H9 (cell line): ENCODE measurements at regions not wholly inside any gene's neighbourhood (a gene's known extent, or its start where the extent isn't known, plus 50 kb on each side); places are given as distances from the start of the nearest gene placed in this dataset.

Experiments used
- DNase-seq: peaks from one replicate; pipeline ENCODE4 v3.0.0-alpha.2; 2017
- H2AFZ ChIP-seq: one replicate; pipeline ENCODE4 v1.6.1; 2013; ENCODE audit warnings: mild to moderate bottlenecking, low read length, control low read depth, moderate library complexity
- H2AK5ac ChIP-seq: 2 replicates; pipeline ENCODE4 v1.6.1; 2013; ENCODE audit warnings: low read length, control low read depth, mixed read lengths; ENCODE audit not compliant: insufficient read length
- H2BK120ac ChIP-seq: one replicate; pipeline ENCODE4 v1.6.1; 2013; ENCODE audit warnings: low read depth, mild to moderate bottlenecking, low read length, control low read depth, inconsistent platforms; ENCODE audit not compliant: poor library complexity, severe bottlenecking
- H2BK12ac ChIP-seq: 2 replicates; pipeline ENCODE4 v1.6.1; 2013; ENCODE audit warnings: low read length, control low read depth, mixed read lengths, low read depth; ENCODE audit not compliant: insufficient read length
- H2BK15ac ChIP-seq: 2 replicates; pipeline ENCODE4 v1.6.1; 2013; ENCODE audit warnings: low read depth, low read length, control low read depth
- H2BK20ac ChIP-seq: one replicate; pipeline ENCODE4 v1.6.1; 2013; ENCODE audit warnings: low read depth, mild to moderate bottlenecking, low read length, control low read depth, inconsistent platforms; ENCODE audit not compliant: poor library complexity, severe bottlenecking
- H2BK5ac ChIP-seq: 2 replicates; pipeline ENCODE4 v1.6.1; 2013; ENCODE audit warnings: low read length, control low read depth, mixed read lengths; ENCODE audit not compliant: insufficient read length
- H3K14ac ChIP-seq: 2 replicates; pipeline ENCODE4 v1.6.1; 2013; ENCODE audit warnings: low read length, control low read depth; ENCODE audit not compliant: insufficient read depth
- H3K18ac ChIP-seq: 2 replicates; pipeline ENCODE4 v1.6.1; 2013; ENCODE audit warnings: low read depth, mild to moderate bottlenecking, mixed read lengths, low read length, control low read depth; ENCODE audit not compliant: insufficient read length
- H3K23ac ChIP-seq: 2 replicates; pipeline ENCODE4 v1.6.1; 2013; ENCODE audit warnings: low read length, control low read depth, mixed read lengths, low read depth; ENCODE audit not compliant: insufficient read length
- H3K23me2 ChIP-seq: 2 replicates; pipeline ENCODE4 v1.6.1; 2013; ENCODE audit warnings: low read depth, mild to moderate bottlenecking, mixed read lengths, low read length, control low read depth; ENCODE audit not compliant: insufficient read length, poor library complexity, severe bottlenecking
- H3K27ac ChIP-seq: 2 replicates; pipeline ENCODE4 v1.5.1; 2013; ENCODE audit warnings: low read length, control low read depth, mixed read lengths, low read depth; ENCODE audit not compliant: insufficient read length
- H3K27me3 ChIP-seq: 2 replicates; pipeline ENCODE4 v1.6.1; 2013; ENCODE audit warnings: low read length, control low read depth, inconsistent platforms; ENCODE audit not compliant: insufficient read depth
- H3K4ac ChIP-seq: 2 replicates; pipeline ENCODE4 v1.6.1; 2013; ENCODE audit warnings: low read depth, mild to moderate bottlenecking, control low read depth, inconsistent platforms, low read length, moderate library complexity
- H3K4me1 ChIP-seq: 2 replicates; pipeline ENCODE4 v1.6.1; 2013; ENCODE audit warnings: low read length, control low read depth, inconsistent platforms; ENCODE audit not compliant: insufficient read depth
- H3K4me2 ChIP-seq: 2 replicates; pipeline ENCODE4 v1.6.1; 2013; ENCODE audit warnings: low read length, control low read depth, mixed read lengths; ENCODE audit not compliant: insufficient read length, insufficient read depth
- H3K56ac ChIP-seq: 2 replicates; pipeline ENCODE4 v1.6.1; 2013; ENCODE audit warnings: low read depth, mild to moderate bottlenecking, mixed read lengths, low read length, control low read depth; ENCODE audit not compliant: insufficient read length
- H3K79me1 ChIP-seq: 2 replicates; pipeline ENCODE4 v1.6.1; 2013; ENCODE audit warnings: low read depth, mild to moderate bottlenecking, moderate library complexity, low read length, control low read depth, inconsistent platforms; ENCODE audit not compliant: insufficient read depth, poor library complexity, severe bottlenecking
- H3K79me2 ChIP-seq: 2 replicates; pipeline ENCODE4 v1.6.1; 2013; ENCODE audit warnings: low read length, control low read depth, inconsistent platforms; ENCODE audit not compliant: insufficient read depth
- H3K9ac ChIP-seq: 2 replicates; pipeline ENCODE4 v1.6.1; 2013; ENCODE audit warnings: low read length, control low read depth, mixed read lengths; ENCODE audit not compliant: insufficient read length; ENCODE audit errors: extremely low read depth
- H3K9me3 ChIP-seq: one replicate; pipeline ENCODE4 v1.6.1; 2013; ENCODE audit warnings: low read depth, low read length, inconsistent platforms; ENCODE audit not compliant: control insufficient read depth
- H3T11ph ChIP-seq: one replicate; pipeline ENCODE4 v1.6.1; 2013; ENCODE audit warnings: mild to moderate bottlenecking, low read length, control low read depth, inconsistent platforms
- H4K20me1 ChIP-seq: one replicate; pipeline ENCODE4 v1.6.1; 2013; ENCODE audit not compliant: control insufficient read depth, insufficient read length, insufficient read depth
- H4K5ac ChIP-seq: 2 replicates; pipeline ENCODE4 v1.6.1; 2013; ENCODE audit warnings: low read depth, mild to moderate bottlenecking, mixed read lengths, low read length, control low read depth; ENCODE audit not compliant: insufficient read length
- H4K8ac ChIP-seq: replicated peaks from 2 replicates; pipeline ENCODE4 v1.6.1; 2013; ENCODE audit warnings: low read length, control low read depth, mixed read lengths, low read depth; ENCODE audit not compliant: insufficient read length
- H4K91ac ChIP-seq: 2 replicates; pipeline ENCODE4 v1.6.1; 2013; ENCODE audit warnings: low read depth, mild to moderate bottlenecking, moderate library complexity, mixed read lengths, low read length, control low read depth; ENCODE audit not compliant: insufficient read length
- H3K27ac Mint-ChIP-seq, 3 experiments: 2 replicates in 2 of 3; 3 replicates in 1 of 3; pipeline ENCODE4 v1.8.0; 2020 to 2021; ENCODE audit warnings: mixed read lengths in 3 of 3, mild to moderate bottlenecking in 1 of 3, moderate library complexity in 1 of 3
- H3K27me3 Mint-ChIP-seq: 2 replicates; pipeline ENCODE4 v1.8.0; 2021; ENCODE audit warnings: low read depth, mild to moderate bottlenecking, moderate library complexity, mixed read lengths
- H3K36me3 Mint-ChIP-seq, 3 experiments: 2 replicates in 2 of 3; 3 replicates in 1 of 3; pipeline ENCODE4 v1.8.0; 2020 to 2021; ENCODE audit warnings: low read depth in 3 of 3, mixed read lengths in 3 of 3; ENCODE audit not compliant: insufficient read depth in 1 of 3
- H3K4me1 Mint-ChIP-seq, 2 experiments: 2 replicates each; pipeline ENCODE4 v1.8.0; 2020; ENCODE audit warnings: mixed read lengths in 2 of 2
- H3K4me3 Mint-ChIP-seq, 2 experiments: 2 replicates in 1 of 2; 3 replicates in 1 of 2; pipeline ENCODE4 v1.8.0; 2020 to 2021; ENCODE audit warnings: mild to moderate bottlenecking in 2 of 2, mixed read lengths in 2 of 2, moderate library complexity in 1 of 2
- H3K9me3 Mint-ChIP-seq, 2 experiments: 2 replicates in 1 of 2; 3 replicates in 1 of 2; pipeline ENCODE4 v1.8.0; 2020; ENCODE audit warnings: mild to moderate bottlenecking in 2 of 2, mixed read lengths in 2 of 2, moderate library complexity in 1 of 2
- CTCF ChIP-seq: fragments of 200-600 bp; sonication (generic); conservative IDR thresholded peaks from 3 replicates; pipeline ENCODE4 v1.8.0; 2021; ENCODE audit warnings: antibody characterized with exemption, mild to moderate bottlenecking
- WGBS: extraction: QIAGEN DNeasy Blood & Tissue Kit; methylation state at CpG from one replicate; pipeline ENCODE4 v1.1.7; 2013; ENCODE audit warnings: missing lambda C conversion rate, low lambda C conversion rate, mixed read lengths; ENCODE audit not compliant: insufficient read length; ENCODE audit errors: extremely low coverage; 5-methylcytosine and 5-hydroxymethylcytosine counted together

- Histone ChIP-seq H4K8ac (no peak overlapping the region), H2AFZ (no peak overlapping the region), H4K20me1 (no peaks in the 10 kb centered on the region), H2BK20ac (no peak overlapping the region), H3K79me1 (no peaks in the 10 kb centered on the region), H3K4ac (no peak overlapping the region), H2AK5ac (no peak overlapping the region), H3K23me2 (no peaks in the 10 kb centered on the region), H3K4me1 (no peaks in the 10 kb centered on the region), H2BK5ac (no peak overlapping the region), H4K91ac (no peak overlapping the region), H2BK15ac (no peak overlapping the region), H3K4me2 (no peak overlapping the region), H3K14ac (no peak overlapping the region), H2BK120ac (no peak overlapping the region), H3K23ac (no peak overlapping the region), H2BK12ac (no peak overlapping the region), H3K9me3 (no peaks in the 10 kb centered on the region), H3T11ph (no peak overlapping the region), H3K27me3 (no peaks in the 10 kb centered on the region), H3K56ac (no peak overlapping the region), H3K18ac (no peak overlapping the region), H3K9ac (no peak overlapping the region), H4K5ac (no peak overlapping the region), H3K27ac (no peak overlapping the region), H3K79me2 (no peaks in the 10 kb centered on the region)
- Mint-ChIP-seq H3K27me3 (no peaks in the 10 kb centered on the region; the same call in 1 of the 2 replicates), H3K9me3 (peaks cover 36 to 51% of the 10 kb centered on the region in 2 experiments), H3K36me3 (no peaks in the 10 kb centered on the region), H3K4me1 (peaks cover 0 to 2% of the 10 kb centered on the region in 2 experiments; a peak in 1 of 4 replicates), H3K4me3 (no peak overlapping the region), H3K27ac (no peak overlapping the region)
- DNase-seq, result no peak
- TF ChIP-seq CTCF, result no peak
- no CpG with 5 or more reads among the region's 6 CpGs for WGBS
Observed at GRCh38 chrX:40197071-40197470, 99.3 kb upstream of the BCOR start.
